HepG2 (cell line): ENCODE measurements at regions not wholly inside any gene's neighbourhood (a gene's known extent, or its start where the extent isn't known, plus 50 kb on each side); places are given as distances from the start of the nearest gene placed in this dataset.

Experiments
- ATAC-seq: fragments of 200-7000 bp; cut with Tn5 transposase; 3 replicates; pipeline ENCODE4 v1.9.1; 2020; ENCODE audit warnings: mild to moderate bottlenecking, moderate library complexity
- BruUV-seq: library from RNA; stranded (reverse); fragments of 400-500 nt; replicated peaks from 2 replicates; lab custom pipeline; 2021; lab: Mats Ljungman, UMichigan
- CTCF ChIA-PET: fragments of 300-600 bp; formaldehyde crosslinking; extraction: SDS; loops from one replicate; lab custom pipeline; 2021; ENCODE audit warnings: low total read pairs, inconsistent platforms, low intra/inter-chr PET ratio; lab: Yijun Ruan, JAX
- POLR2A ChIA-PET: fragments of 350-600 bp; sonication (Branson Sonifier 250); formaldehyde crosslinking; loops from one replicate; lab custom pipeline; 2020; ENCODE audit warnings: antibody characterized with exemption, inconsistent platforms; lab: Yijun Ruan, JAX
- DNase-seq: peaks from one replicate; pipeline ENCODE4 v3.0.0-alpha.2; 2015; ENCODE audit warnings: low spot score
- FAIRE-seq: peaks from 3 replicates; lab custom pipeline; 2011; peaks lifted over from hg19 to GRCh38; lab: Jason Lieb, UNC
- H2AFZ ChIP-seq: one replicate; pipeline ENCODE4 v1.6.1; 2011; ENCODE audit warnings: low read length, inconsistent platforms
- H3K27ac ChIP-seq: fragments of 300-600 bp; 3 replicates; pipeline ENCODE4 v1.8.0; 2011; ENCODE audit warnings: mixed run types, mild to moderate bottlenecking, mixed read lengths, low read length, inconsistent platforms; ENCODE audit not compliant: insufficient read depth; ENCODE audit errors: extremely low read length
- H3K27me3 ChIP-seq, 2 experiments: fragments of 200-600 bp in 1 of 2; 2 replicates in 1 of 2; 3 replicates in 1 of 2; pipeline versions ENCODE4 v1.6.0 to v1.8.0; 2011; ENCODE audit warnings: low read length in 2 of 2, mild to moderate bottlenecking in 2 of 2, moderate library complexity in 2 of 2, inconsistent platforms in 1 of 2; ENCODE audit not compliant: insufficient read depth in 2 of 2, control insufficient read depth in 1 of 2
- H3K36me3 ChIP-seq, 2 experiments: fragments of 200-600 bp in 1 of 2; replicated peaks in 1 of 2; 2 replicates in 1 of 2; 3 replicates in 1 of 2; pipeline versions ENCODE4 v1.5.1 to v1.8.0; 2011; ENCODE audit warnings: low read length in 2 of 2, inconsistent platforms in 1 of 2; ENCODE audit not compliant: insufficient read depth in 2 of 2, control insufficient read depth in 1 of 2
- H3K4me1 ChIP-seq: 2 replicates; pipeline ENCODE4 v1.5.1; 2012; ENCODE audit warnings: low read length, inconsistent platforms; ENCODE audit not compliant: insufficient read depth
- H3K4me2 ChIP-seq: 2 replicates; pipeline ENCODE4 v1.6.0; 2011; ENCODE audit warnings: low read depth, low read length, inconsistent platforms
- H3K4me3 ChIP-seq, 3 experiments: fragments of 200-600 bp in 1 of 3; sonication (generic), shearing (Covaris generic) in 1 of 3; replicated peaks in 1 of 3; 2 replicates each; pipeline ENCODE4 v1.5.1; 2011 to 2016; ENCODE audit warnings: low read length in 3 of 3, inconsistent platforms in 2 of 3, low read depth in 2 of 3, mild to moderate bottlenecking in 2 of 3, control low read depth in 1 of 3, mixed read lengths in 1 of 3; ENCODE audit not compliant: insufficient read depth in 1 of 3
- H3K79me2 ChIP-seq: one replicate; pipeline ENCODE4 v1.6.1; 2011; ENCODE audit warnings: low read length, inconsistent platforms; ENCODE audit not compliant: insufficient read depth
- H3K9ac ChIP-seq: 2 replicates; pipeline ENCODE4 v1.6.0; 2011; ENCODE audit warnings: mild to moderate bottlenecking, low read depth, low read length, inconsistent platforms; ENCODE audit not compliant: insufficient read depth
- H3K9me3 ChIP-seq: 2 replicates; pipeline ENCODE4 v1.5.1; 2012; ENCODE audit warnings: mild to moderate bottlenecking, low read length
- H4K20me1 ChIP-seq: 2 replicates; pipeline ENCODE4 v1.6.0; 2011; ENCODE audit warnings: inconsistent platforms, mild to moderate bottlenecking, low read length, moderate library complexity; ENCODE audit not compliant: insufficient read depth
- AGO1 ChIP-seq: fragments of 200-400 bp; formaldehyde crosslinking; IDR thresholded peaks from 2 replicates; pipeline ENCODE4 v1.6.1; 2017; ENCODE audit warnings: mild to moderate bottlenecking, low read depth, low read length, moderate library complexity; ENCODE audit not compliant: poor library complexity, severe bottlenecking
- ARID2 ChIP-seq: sonication (generic); formaldehyde crosslinking; IDR thresholded peaks from 2 replicates; pipeline ENCODE4 v1.8.1; 2022; ENCODE audit warnings: mild to moderate bottlenecking, missing genetic modification reagents, borderline replicate concordance
- CENPT ChIP-seq: sonication (generic); formaldehyde crosslinking; IDR thresholded peaks from 2 replicates; pipeline ENCODE4 v1.8.0; 2022; ENCODE audit warnings: low read depth, mild to moderate bottlenecking, moderate library complexity, missing genetic modification reagents
- CREM ChIP-seq, 2 experiments: sonication (generic) in 1 of 2; formaldehyde crosslinking in 1 of 2; IDR thresholded peaks; 2 replicates each; pipeline versions ENCODE4 v1.4.0 to v1.6.1; 2016 to 2020; ENCODE audit warnings: antibody characterized with exemption in 1 of 2, mild to moderate bottlenecking in 1 of 2, missing genetic modification reagents in 1 of 2
- FLYWCH1 ChIP-seq: sonication (generic); formaldehyde crosslinking; IDR thresholded peaks from 2 replicates; pipeline ENCODE4 v1.8.1; 2023; ENCODE audit warnings: mild to moderate bottlenecking, missing genetic modification reagents
- JARID2 ChIP-seq: sonication (generic); formaldehyde crosslinking; IDR thresholded peaks from 2 replicates; pipeline ENCODE4 v1.8.1; 2023; ENCODE audit warnings: missing genetic modification reagents, inconsistent platforms; ENCODE audit not compliant: insufficient replicate concordance
- MATR3 ChIP-seq: sonication (generic); formaldehyde crosslinking; IDR thresholded peaks from 2 replicates; pipeline ENCODE4 v1.4.0; 2020; ENCODE audit warnings: missing genetic modification reagents
- NFE2 ChIP-seq: sonication (generic); formaldehyde crosslinking; IDR thresholded peaks from 2 replicates; pipeline ENCODE4 v1.4.0; 2020; ENCODE audit warnings: missing genetic modification reagents
- NFRKB ChIP-seq: fragments of 450-650 bp; IDR thresholded peaks from 2 replicates; pipeline ENCODE4 v1.6.1; 2017
- REPIN1 ChIP-seq: sonication (generic); formaldehyde crosslinking; IDR thresholded peaks from 2 replicates; pipeline ENCODE4 v1.8.0; 2022; ENCODE audit warnings: missing genetic modification reagents, low read depth, mild to moderate bottlenecking, borderline replicate concordance
- REXO4 ChIP-seq: sonication (generic); formaldehyde crosslinking; IDR thresholded peaks from 2 replicates; pipeline ENCODE4 v1.8.0; 2022; ENCODE audit warnings: missing genetic modification reagents, mild to moderate bottlenecking, borderline replicate concordance
- RFX3 ChIP-seq: IDR thresholded peaks from 2 replicates; pipeline ENCODE4 v1.6.1; 2016; ENCODE audit warnings: missing biosample characterization, missing genetic modification reagents
- SALL2 ChIP-seq: sonication (generic); formaldehyde crosslinking; IDR thresholded peaks from 2 replicates; pipeline ENCODE4 v1.8.1; 2023; ENCODE audit warnings: mild to moderate bottlenecking, missing genetic modification reagents, inconsistent platforms
- ZNF101 ChIP-seq: sonication (generic); formaldehyde crosslinking; IDR thresholded peaks from 2 replicates; pipeline ENCODE4 v1.4.0; 2020; ENCODE audit warnings: mild to moderate bottlenecking, low read depth, missing genetic modification reagents, borderline replicate concordance
- ZNF7 ChIP-seq: IDR thresholded peaks from 2 replicates; pipeline ENCODE4 v1.6.1; 2016; ENCODE audit warnings: missing biosample characterization, missing genetic modification reagents
- ZNF710 ChIP-seq: sonication (generic); formaldehyde crosslinking; IDR thresholded peaks from 2 replicates; pipeline ENCODE4 v1.5.0; 2020; ENCODE audit warnings: mild to moderate bottlenecking, missing genetic modification reagents, borderline replicate concordance
- ZNF781 ChIP-seq: sonication (generic); formaldehyde crosslinking; IDR thresholded peaks from 2 replicates; pipeline ENCODE4 v1.5.1; 2020; ENCODE audit warnings: borderline replicate concordance, mild to moderate bottlenecking, missing genetic modification reagents; ENCODE audit errors: not compliant biosample characterization
- WGBS: methylation state at CpG from one replicate; pipeline ENCODE4 v1.1.6; 2017; ENCODE audit warnings: low lambda C conversion rate; 5-methylcytosine and 5-hydroxymethylcytosine counted together
- in situ Hi-C: cut with HindIII; loops from 2 replicates; pipeline ENCODE4 v1.10.0; 2017; ENCODE audit warnings: low pct_unique_long_range_greater_than_20kb; ENCODE audit not compliant: extremely low pct_ligation_motif_present
- intact Hi-C: fragments of 100-400 bp; cut with micrococcal nuclease; formaldehyde crosslinking; loops from one replicate; pipeline ENCODE4 v1.10.0; 2022; ENCODE audit not compliant: unreplicated experiment
- TF ChIP-seq, protein P1 (sequence below): sonication (generic); formaldehyde crosslinking; IDR thresholded peaks from 2 replicates; pipeline ENCODE4 v1.4.0; 2020; ENCODE audit warnings: missing genetic modification reagents, borderline replicate concordance
- TF ChIP-seq, protein P2 (sequence below): sonication (generic); formaldehyde crosslinking; IDR thresholded peaks from 2 replicates; pipeline ENCODE4 v1.9.0; 2021; ENCODE audit warnings: missing genetic modification reagents, mild to moderate bottlenecking, borderline replicate concordance

GRCh38 chrX:39307488-39307887 is 506.2 kb downstream of the MID1IP1 start (continued):
- TF ChIP-seq, protein P1, sequence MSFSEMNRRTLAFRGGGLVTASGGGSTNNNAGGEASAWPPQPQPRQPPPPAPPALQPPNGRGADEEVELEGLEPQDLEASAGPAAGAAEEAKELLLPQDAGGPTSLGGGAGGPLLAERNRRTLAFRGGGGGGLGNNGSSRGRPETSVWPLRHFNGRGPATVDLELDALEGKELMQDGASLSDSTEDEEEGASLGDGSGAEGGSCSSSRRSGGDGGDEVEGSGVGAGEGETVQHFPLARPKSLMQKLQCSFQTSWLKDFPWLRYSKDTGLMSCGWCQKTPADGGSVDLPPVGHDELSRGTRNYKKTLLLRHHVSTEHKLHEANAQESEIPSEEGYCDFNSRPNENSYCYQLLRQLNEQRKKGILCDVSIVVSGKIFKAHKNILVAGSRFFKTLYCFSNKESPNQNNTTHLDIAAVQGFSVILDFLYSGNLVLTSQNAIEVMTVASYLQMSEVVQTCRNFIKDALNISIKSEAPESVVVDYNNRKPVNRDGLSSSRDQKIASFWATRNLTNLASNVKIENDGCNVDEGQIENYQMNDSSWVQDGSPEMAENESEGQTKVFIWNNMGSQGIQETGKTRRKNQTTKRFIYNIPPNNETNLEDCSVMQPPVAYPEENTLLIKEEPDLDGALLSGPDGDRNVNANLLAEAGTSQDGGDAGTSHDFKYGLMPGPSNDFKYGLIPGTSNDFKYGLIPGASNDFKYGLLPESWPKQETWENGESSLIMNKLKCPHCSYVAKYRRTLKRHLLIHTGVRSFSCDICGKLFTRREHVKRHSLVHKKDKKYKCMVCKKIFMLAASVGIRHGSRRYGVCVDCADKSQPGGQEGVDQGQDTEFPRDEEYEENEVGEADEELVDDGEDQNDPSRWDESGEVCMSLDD, result no peak
- TF ChIP-seq RFX3 (CRISPR knock-in tag), result no peak

DNA sequence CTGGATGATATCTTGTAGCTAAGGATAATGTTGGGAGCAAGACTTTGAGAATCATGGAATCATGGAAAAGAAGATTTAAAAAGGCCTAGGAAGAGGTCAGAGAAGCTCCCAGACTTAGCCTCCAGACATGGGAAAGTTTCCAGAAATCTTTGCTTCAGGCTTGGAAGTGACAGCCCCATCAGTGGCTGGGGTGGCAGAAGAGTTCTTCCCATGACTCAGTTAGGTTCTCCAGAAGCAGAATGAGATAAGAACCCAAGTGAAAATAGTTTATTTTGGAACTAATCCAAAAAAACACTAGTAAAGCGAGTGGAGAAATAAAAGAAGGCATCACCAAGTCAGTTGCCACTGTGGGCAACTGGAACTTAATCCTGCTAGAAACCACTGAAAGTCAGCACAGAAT is 506.9 kb downstream of the MID1IP1 start:
- in situ Hi-C loops, result no loop called here
- Histone ChIP-seq H3K4me3 (no peak overlapping the region), H2AFZ (no peak overlapping the region), H3K9ac (no peak overlapping the region), H3K4me2 (no peak overlapping the region), H3K36me3 (no peaks in the 10 kb centered on the region), H3K4me1 (no peaks in the 10 kb centered on the region), H3K79me2 (no peaks in the 10 kb centered on the region), H4K20me1 (no peaks in the 10 kb centered on the region), H3K27ac (no peak overlapping the region), H3K27me3 (no peaks in the 10 kb centered on the region), H3K9me3 (peaks cover 3% of the 10 kb centered on the region; the same call in 1 of the 2 replicates)
- no TSS peak for BruUV-seq
- no peak for FAIRE-seq
- ATAC-seq, result no peak
- intact Hi-C loops, result no loop called here
- CTCF ChIA-PET, result no interaction called here
- DNase-seq, result no peak
- WGBS, result 8% methylated on average over 1 of the region's 1 CpG
- POLR2A ChIA-PET, result no interaction called here
- no peak for TF ChIP-seq REXO4
- no peak for TF ChIP-seq ZNF101 (CRISPR knock-in tag)
- TF ChIP-seq JARID2, result no peak
- TF ChIP-seq SALL2, result no peak
- TF ChIP-seq CENPT (CRISPR knock-in tag), result no peak
- no peak for TF ChIP-seq ZNF710 (CRISPR knock-in tag)
- TF ChIP-seq AGO1, result no peak
- TF ChIP-seq FLYWCH1 (CRISPR knock-in tag), result no peak
- no peak for TF ChIP-seq REPIN1 (CRISPR knock-in tag)
- TF ChIP-seq MATR3 (CRISPR knock-in tag), result no peak
- TF ChIP-seq NFE2 (CRISPR knock-in tag), result no peak
- TF ChIP-seq NFRKB, result no peak
- no peak for TF ChIP-seq ZNF781 (CRISPR knock-in tag)
- TF ChIP-seq, protein P2, sequence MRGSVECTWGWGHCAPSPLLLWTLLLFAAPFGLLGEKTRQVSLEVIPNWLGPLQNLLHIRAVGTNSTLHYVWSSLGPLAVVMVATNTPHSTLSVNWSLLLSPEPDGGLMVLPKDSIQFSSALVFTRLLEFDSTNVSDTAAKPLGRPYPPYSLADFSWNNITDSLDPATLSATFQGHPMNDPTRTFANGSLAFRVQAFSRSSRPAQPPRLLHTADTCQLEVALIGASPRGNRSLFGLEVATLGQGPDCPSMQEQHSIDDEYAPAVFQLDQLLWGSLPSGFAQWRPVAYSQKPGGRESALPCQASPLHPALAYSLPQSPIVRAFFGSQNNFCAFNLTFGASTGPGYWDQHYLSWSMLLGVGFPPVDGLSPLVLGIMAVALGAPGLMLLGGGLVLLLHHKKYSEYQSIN, result no peak
- no peak for TF ChIP-seq ZNF7 (CRISPR knock-in tag)
- no peak for TF ChIP-seq CREM (IDR thresholded peaks at IDR 0.05)
- no peak for TF ChIP-seq CREM (CRISPR knock-in tag; IDR thresholded peaks at IDR 0.05)
- TF ChIP-seq ARID2, result no peak
